ENCODE measurements at regions not wholly inside any gene's neighbourhood (a gene's known extent, or its start where the extent isn't known, plus 50 kb on each side); places are given as distances from the start of the nearest gene placed in this dataset.
"Not testable (repeated sequence)": the region's sequence is repeated elsewhere in the genome, so short reads cannot be mapped to it uniquely, and the experiment has no call there.

GRCh38 chr3:89946884-89947283 is 839.5 kb downstream of the EPHA3 start:
- DNase-seq = no peak

- no peak for DNase-seq
These were observed 840.0 kb downstream of the EPHA3 start for GRCh38 chr3:89947337-89947954.

- DNase-seq = no peak
These were observed 840.6 kb downstream of the EPHA3 start for GRCh38 chr3:89948008-89948407.

GRCh38 chr3:89950772-89951171 is 843.4 kb downstream of the EPHA3 start:
- DNase-seq = no peak

GRCh38 chr3:89954137-89954536 is 846.7 kb downstream of the EPHA3 start:
- DNase-seq = no peak

GRCh38 chr3:89955156-89955555 is 847.7 kb downstream of the EPHA3 start:
- no peak for DNase-seq

- DNase-seq = no peak
These were observed 850.0 kb downstream of the EPHA3 start for GRCh38 chr3:89957451-89957850.

- DNase-seq = not testable (repeated sequence)
These were observed 850.7 kb downstream of the EPHA3 start for GRCh38 chr3:89958163-89958562.

- no peak for DNase-seq
These were observed 856.9 kb downstream of the EPHA3 start for GRCh38 chr3:89964347-89964746.

- DNase-seq = no peak
These were observed 859.6 kb downstream of the EPHA3 start for GRCh38 chr3:89966877-89967665.

- no peak for DNase-seq
These were observed 863.9 kb downstream of the EPHA3 start for GRCh38 chr3:89971329-89971728.

- DNase-seq = no peak
These were observed 865.7 kb downstream of the EPHA3 start for GRCh38 chr3:89973156-89973555.

GRCh38 chr3:89974903-89975519 is 867.6 kb downstream of the EPHA3 start:
- no peak for DNase-seq

- no peak for DNase-seq
These were observed 876.0 kb downstream of the EPHA3 start for GRCh38 chr3:89983449-89983848.

- DNase-seq = no peak
These were observed 897.9 kb downstream of the EPHA3 start for GRCh38 chr3:90005281-90005847.

- peak; percentile 8 for DNase-seq
These were observed 900.5 kb downstream of the EPHA3 start for GRCh38 chr3:90007778-90008499.

GRCh38 chr3:90010341-90010740 is 902.9 kb downstream of the EPHA3 start:
- no peak for DNase-seq

GRCh38 chr3:90011131-90011530 is 903.7 kb downstream of the EPHA3 start:
- DNase-seq = peak; percentile 13

- DNase-seq = no peak
These were observed 904.2 kb downstream of the EPHA3 start for GRCh38 chr3:90011596-90011995.

- no peak for DNase-seq
These were observed 904.6 kb downstream of the EPHA3 start for GRCh38 chr3:90011996-90012395.

- no peak for DNase-seq
These were observed 908.4 kb downstream of the EPHA3 start for GRCh38 chr3:90015688-90016356.

GRCh38 chr3:90016555-90016954 is 909.1 kb downstream of the EPHA3 start:
- no peak for DNase-seq

GRCh38 chr3:90018779-90019178 is 911.4 kb downstream of the EPHA3 start:
- DNase-seq = no peak
